Stimulated activated CD4-positive, alpha-beta T cell treated with anti-CD3 and anti-CD28 coated beads, Interleukin-4, amount 100 ng/mL, for 1 hour (primary cell): ENCODE measurements at regions not wholly inside any gene's neighbourhood (a gene's known extent, or its start where the extent isn't known, plus 50 kb on each side); places are given as distances from the start of the nearest gene placed in this dataset.
"Not testable (repeated sequence)": the region's sequence is repeated elsewhere in the genome, so short reads cannot be mapped to it uniquely, and the experiment has no call there.

ENCODE experiments used
- DNase-seq: peaks from one replicate; pipeline ENCODE4 v3.0.0-alpha.2; 2020

- DNase-seq, result no peak
These were observed 80.6 kb downstream of the MFSD1 start for GRCh38 chr3:158882445-158882844.

- DNase-seq, result no peak
These were observed 94.9 kb downstream of the MFSD1 start for GRCh38 chr3:158896729-158897128.

- DNase-seq, result no peak
These were observed 104.9 kb downstream of the MFSD1 start for GRCh38 chr3:158906749-158907148.

- no peak for DNase-seq
These were observed 106.4 kb downstream of the MFSD1 start for GRCh38 chr3:158908187-158908734.

GRCh38 chr3:158909870-158910269 is 108.0 kb downstream of the MFSD1 start:
- DNase-seq, result no peak

- DNase-seq, result no peak
These were observed 109.7 kb downstream of the MFSD1 start for GRCh38 chr3:158911586-158911985.

GRCh38 chr3:158912188-158912587 is 110.3 kb downstream of the MFSD1 start:
- no peak for DNase-seq

GRCh38 chr3:158912621-158913020 is 110.8 kb downstream of the MFSD1 start:
- no peak for DNase-seq

GRCh38 chr3:158916111-158916510 is 114.3 kb downstream of the MFSD1 start:
- DNase-seq, result no peak

- DNase-seq, result no peak
These were observed 116.2 kb downstream of the MFSD1 start for GRCh38 chr3:158918008-158918407.

GRCh38 chr3:158918451-158918850 is 116.6 kb downstream of the MFSD1 start:
- no peak for DNase-seq

- DNase-seq, result no peak
These were observed 118.5 kb downstream of the MFSD1 start for GRCh38 chr3:158920371-158920770.

- no peak for DNase-seq
These were observed 123.2 kb downstream of the MFSD1 start for GRCh38 chr3:158925021-158925420.

GRCh38 chr3:158925828-158926494 is 124.1 kb downstream of the MFSD1 start:
- DNase-seq, result no peak

GRCh38 chr3:158935846-158936245 is 134.0 kb downstream of the MFSD1 start:
- DNase-seq, result no peak

- DNase-seq, result no peak
These were observed 134.8 kb downstream of the MFSD1 start for GRCh38 chr3:158936530-158937113.

GRCh38 chr3:158950178-158950901 is 148.5 kb downstream of the MFSD1 start:
- no peak for DNase-seq

GRCh38 chr3:158953131-158953530 is 151.3 kb downstream of the MFSD1 start:
- DNase-seq, result no peak

- DNase-seq, result no peak
These were observed 152.6 kb downstream of the MFSD1 start for GRCh38 chr3:158954420-158954819.

- not testable (repeated sequence) for DNase-seq
These were observed 155.9 kb downstream of the MFSD1 start for GRCh38 chr3:158957777-158958176.

- no peak for DNase-seq
These were observed 157.0 kb downstream of the MFSD1 start for GRCh38 chr3:158958873-158959272.

- DNase-seq, result no peak
These were observed 159.6 kb downstream of the MFSD1 start for GRCh38 chr3:158961471-158961870.

GRCh38 chr3:158961911-158962310 is 160.1 kb downstream of the MFSD1 start:
- no peak for DNase-seq

- DNase-seq, result no peak
These were observed 168.2 kb downstream of the MFSD1 start for GRCh38 chr3:158970006-158970405.
